WTC11 (cell line): ENCODE measurements at regions not wholly inside any gene's neighbourhood (a gene's known extent, or its start where the extent isn't known, plus 50 kb on each side); places are given as distances from the start of the nearest gene placed in this dataset.

Source experiments
- ATAC-seq: fragments of 200-7000 bp; cut with Tn5 transposase; 2 replicates; pipeline ENCODE4 v1.10.0; 2021; ENCODE audit warnings: mild to moderate bottlenecking, moderate library complexity
- CTCF ChIA-PET: fragments of 300-600 bp; sonication (Branson Sonifier 250); formaldehyde crosslinking; loops from one replicate; lab custom pipeline; 2021; ENCODE audit warnings: antibody characterized with exemption; lab: Charles Lee
- POLR2A ChIA-PET: fragments of 350-600 bp; sonication (Branson Sonifier 250); formaldehyde crosslinking; loops from one replicate; lab custom pipeline; 2021; ENCODE audit warnings: antibody characterized with exemption; lab: Charles Lee
- DNase-seq: peaks from one replicate; pipeline ENCODE4 v3.0.0; 2021; ENCODE audit warnings: low spot score
- H3K27ac Mint-ChIP-seq: 2 replicates; pipeline ENCODE4 v1.8.0; 2021; ENCODE audit warnings: mixed read lengths
- H3K27me3 Mint-ChIP-seq: 2 replicates; pipeline ENCODE4 v1.8.0; 2021; ENCODE audit warnings: low read depth, mild to moderate bottlenecking, moderate library complexity, mixed read lengths
- H3K36me3 Mint-ChIP-seq: 2 replicates; pipeline ENCODE4 v1.8.0; 2021; ENCODE audit warnings: mixed read lengths
- H3K4me1 Mint-ChIP-seq: 2 replicates; pipeline ENCODE4 v1.8.0; 2022; ENCODE audit warnings: mixed read lengths
- H3K4me3 Mint-ChIP-seq: 2 replicates; pipeline ENCODE4 v1.8.0; 2021; ENCODE audit warnings: mild to moderate bottlenecking, moderate library complexity, mixed read lengths
- H3K9me3 Mint-ChIP-seq: 2 replicates; pipeline ENCODE4 v1.8.0; 2021; ENCODE audit warnings: mixed read lengths
- FOXK1 ChIP-seq: sonication (generic); formaldehyde crosslinking; IDR thresholded peaks from 2 replicates; pipeline ENCODE4 v1.8.0; 2022; ENCODE audit warnings: mild to moderate bottlenecking, moderate library complexity, missing genetic modification reagents
- FOXP1 ChIP-seq: sonication (generic); formaldehyde crosslinking; IDR thresholded peaks from 2 replicates; pipeline ENCODE4 v1.8.0; 2022; ENCODE audit warnings: missing genetic modification reagents, mild to moderate bottlenecking, moderate library complexity, borderline replicate concordance
- JAZF1 ChIP-seq: fragments of 250-450 bp; sonication (Bioruptor Pico); IDR thresholded peaks from 2 replicates; pipeline ENCODE4 v1.9.0; 2021; ENCODE audit warnings: moderate library complexity, mild to moderate bottlenecking, inconsistent platforms
- NR1H2 ChIP-seq: sonication (generic); formaldehyde crosslinking; IDR thresholded peaks from 2 replicates; pipeline ENCODE4 v1.9.0; 2021; ENCODE audit warnings: mild to moderate bottlenecking, moderate library complexity, missing genetic modification reagents
- NR3C1 ChIP-seq: sonication (generic); formaldehyde crosslinking; conservative IDR thresholded peaks from 2 replicates; pipeline ENCODE4 v1.8.1; 2023; ENCODE audit warnings: low read depth, mild to moderate bottlenecking, missing genetic modification reagents
- PREB ChIP-seq: sonication (generic); formaldehyde crosslinking; IDR thresholded peaks from 2 replicates; pipeline ENCODE4 v1.8.1; 2022; ENCODE audit warnings: mild to moderate bottlenecking, missing genetic modification reagents, moderate library complexity, borderline replicate concordance
- SMAD4 ChIP-seq: sonication (generic); formaldehyde crosslinking; IDR thresholded peaks from 2 replicates; pipeline ENCODE4 v1.8.0; 2022; ENCODE audit warnings: mild to moderate bottlenecking, missing genetic modification reagents
- ZBTB43 ChIP-seq: sonication (generic); formaldehyde crosslinking; IDR thresholded peaks from 2 replicates; pipeline ENCODE4 v1.8.1; 2023; ENCODE audit warnings: mild to moderate bottlenecking, missing genetic modification reagents
- ZNF416 ChIP-seq: fragments of 250-450 bp; sonication (Bioruptor Pico); IDR thresholded peaks from 2 replicates; pipeline ENCODE4 v1.9.0; 2021; ENCODE audit warnings: mild to moderate bottlenecking, inconsistent platforms
- TF ChIP-seq, protein P1 (sequence below): fragments of 250-450 bp; sonication (Bioruptor Pico); conservative IDR thresholded peaks from 2 replicates; pipeline ENCODE4 v1.9.0; 2021; ENCODE audit warnings: mild to moderate bottlenecking
- TF ChIP-seq, protein P2 (sequence below): sonication (generic); formaldehyde crosslinking; IDR thresholded peaks from 2 replicates; pipeline ENCODE4 v1.8.0; 2022; ENCODE audit warnings: mild to moderate bottlenecking, missing genetic modification reagents
- TF ChIP-seq, protein P3 (sequence below): sonication (generic); formaldehyde crosslinking; IDR thresholded peaks from 2 replicates; pipeline ENCODE4 v1.8.0; 2023; ENCODE audit warnings: mild to moderate bottlenecking, missing genetic modification reagents
- TF ChIP-seq, protein P4 (sequence below): sonication (generic); formaldehyde crosslinking; IDR thresholded peaks from 2 replicates; pipeline ENCODE4 v1.8.1; 2023; ENCODE audit warnings: mild to moderate bottlenecking, missing genetic modification reagents, moderate library complexity

- CTCF ChIA-PET = no interaction called here
- Mint-ChIP-seq H3K9me3 (0 out of 2 replicates have a peak, but pooled peaks cover 4% of the 10 kb centered on the region), H3K4me3 (no peak overlapping the region)
- TF ChIP-seq FOXK1 (CRISPR knock-in tag) (no peak), SMAD4 (CRISPR knock-in tag) (no peak), JAZF1 (CRISPR knock-in tag) (no peak)
- TF ChIP-seq, all 79 proteins: peak for 0
- Mint-ChIP-seq H3K36me3 (no peaks in the 10 kb centered on the region), H3K27me3 (no peaks in the 10 kb centered on the region), H3K27ac (no peak overlapping the region), H3K4me1 (peaks cover 8% of the 10 kb centered on the region)
- POLR2A ChIA-PET = no interaction called here
- ATAC-seq = no peak
- DNase-seq = no peak
Measured at GRCh38 chr12:88884600-88884999, 304.3 kb upstream of the KITLG start.

DNA sequence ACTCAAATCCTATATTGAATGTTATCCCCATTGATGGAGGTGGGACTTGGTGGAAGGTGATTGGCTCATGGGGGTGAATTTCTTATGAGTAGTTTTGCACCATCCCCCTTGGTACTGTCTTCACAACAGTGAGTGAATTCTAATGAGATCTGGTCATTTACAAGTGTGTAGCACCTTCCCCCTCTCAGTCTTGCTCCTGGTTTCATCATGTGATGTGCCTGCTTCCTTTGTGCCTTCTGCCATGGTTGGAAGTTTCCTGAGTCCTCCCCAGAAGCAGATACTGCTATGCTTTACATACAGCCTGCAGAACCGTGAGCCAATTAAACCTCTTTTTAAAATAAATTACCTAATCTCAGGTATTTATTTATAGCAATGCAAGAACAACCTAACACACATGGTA lies 302.4 kb upstream of the KITLG start:
- Mint-ChIP-seq H3K9me3 (0 out of 2 replicates have a peak, but pooled peaks cover 4% of the 10 kb centered on the region), H3K4me1 (peaks cover 8% of the 10 kb centered on the region), H3K27ac (no peak overlapping the region), H3K4me3 (no peak overlapping the region), H3K36me3 (no peaks in the 10 kb centered on the region), H3K27me3 (no peaks in the 10 kb centered on the region)
- no peak for DNase-seq
- ATAC-seq = no peak
- ChIA-PET CTCF (no interaction called here), POLR2A (no interaction called here)
- TF ChIP-seq JAZF1 (CRISPR knock-in tag) = no peak
- no peak for TF ChIP-seq NR1H2 (CRISPR knock-in tag)
- TF ChIP-seq, protein P1, sequence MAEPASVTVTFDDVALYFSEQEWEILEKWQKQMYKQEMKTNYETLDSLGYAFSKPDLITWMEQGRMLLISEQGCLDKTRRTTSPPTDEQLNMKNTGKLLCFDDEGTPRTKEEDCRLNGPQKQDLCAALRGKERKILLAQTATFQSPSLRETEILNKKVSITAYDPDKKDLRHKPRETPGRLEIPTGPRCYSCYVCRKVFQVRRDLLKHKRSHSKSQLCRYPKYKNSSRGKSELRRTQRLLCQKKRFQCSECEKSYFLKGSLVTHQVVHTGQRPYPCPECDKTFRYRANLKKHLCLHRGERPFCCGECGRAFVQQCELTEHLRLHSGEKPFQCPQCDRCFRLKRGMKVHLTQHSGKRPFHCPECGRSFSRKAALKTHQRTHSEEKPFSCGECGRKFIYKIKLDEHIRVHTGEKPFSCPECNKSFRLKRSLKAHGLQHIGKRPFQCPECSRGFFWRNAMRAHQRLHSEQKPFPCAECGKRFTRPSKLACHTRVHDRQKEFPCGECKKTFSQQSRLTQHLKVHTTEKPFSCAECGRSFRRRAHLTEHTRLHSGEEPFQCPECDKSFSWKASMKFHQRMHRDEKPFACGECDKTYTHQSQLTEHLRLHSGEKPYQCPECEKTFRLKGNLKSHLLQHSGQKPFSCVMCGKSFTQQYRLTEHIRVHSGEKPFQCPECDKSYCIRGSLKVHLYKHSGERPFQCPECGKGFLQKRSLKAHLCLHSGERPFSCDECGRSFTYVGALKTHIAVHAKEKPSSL (CRISPR knock-in tag) = no peak
- no peak for TF ChIP-seq ZBTB43 (CRISPR knock-in tag)
- TF ChIP-seq, protein P2, sequence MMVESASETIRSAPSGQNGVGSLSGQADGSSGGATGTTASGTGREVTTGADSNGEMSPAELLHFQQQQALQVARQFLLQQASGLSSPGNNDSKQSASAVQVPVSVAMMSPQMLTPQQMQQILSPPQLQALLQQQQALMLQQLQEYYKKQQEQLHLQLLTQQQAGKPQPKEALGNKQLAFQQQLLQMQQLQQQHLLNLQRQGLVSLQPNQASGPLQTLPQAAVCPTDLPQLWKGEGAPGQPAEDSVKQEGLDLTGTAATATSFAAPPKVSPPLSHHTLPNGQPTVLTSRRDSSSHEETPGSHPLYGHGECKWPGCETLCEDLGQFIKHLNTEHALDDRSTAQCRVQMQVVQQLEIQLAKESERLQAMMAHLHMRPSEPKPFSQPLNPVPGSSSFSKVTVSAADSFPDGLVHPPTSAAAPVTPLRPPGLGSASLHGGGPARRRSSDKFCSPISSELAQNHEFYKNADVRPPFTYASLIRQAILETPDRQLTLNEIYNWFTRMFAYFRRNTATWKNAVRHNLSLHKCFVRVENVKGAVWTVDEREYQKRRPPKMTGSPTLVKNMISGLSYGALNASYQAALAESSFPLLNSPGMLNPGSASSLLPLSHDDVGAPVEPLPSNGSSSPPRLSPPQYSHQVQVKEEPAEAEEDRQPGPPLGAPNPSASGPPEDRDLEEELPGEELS (CRISPR knock-in tag) = no peak
- TF ChIP-seq FOXP1 (CRISPR knock-in tag) = no peak
- no peak for TF ChIP-seq NR3C1 (CRISPR knock-in tag)
- TF ChIP-seq, protein P3, sequence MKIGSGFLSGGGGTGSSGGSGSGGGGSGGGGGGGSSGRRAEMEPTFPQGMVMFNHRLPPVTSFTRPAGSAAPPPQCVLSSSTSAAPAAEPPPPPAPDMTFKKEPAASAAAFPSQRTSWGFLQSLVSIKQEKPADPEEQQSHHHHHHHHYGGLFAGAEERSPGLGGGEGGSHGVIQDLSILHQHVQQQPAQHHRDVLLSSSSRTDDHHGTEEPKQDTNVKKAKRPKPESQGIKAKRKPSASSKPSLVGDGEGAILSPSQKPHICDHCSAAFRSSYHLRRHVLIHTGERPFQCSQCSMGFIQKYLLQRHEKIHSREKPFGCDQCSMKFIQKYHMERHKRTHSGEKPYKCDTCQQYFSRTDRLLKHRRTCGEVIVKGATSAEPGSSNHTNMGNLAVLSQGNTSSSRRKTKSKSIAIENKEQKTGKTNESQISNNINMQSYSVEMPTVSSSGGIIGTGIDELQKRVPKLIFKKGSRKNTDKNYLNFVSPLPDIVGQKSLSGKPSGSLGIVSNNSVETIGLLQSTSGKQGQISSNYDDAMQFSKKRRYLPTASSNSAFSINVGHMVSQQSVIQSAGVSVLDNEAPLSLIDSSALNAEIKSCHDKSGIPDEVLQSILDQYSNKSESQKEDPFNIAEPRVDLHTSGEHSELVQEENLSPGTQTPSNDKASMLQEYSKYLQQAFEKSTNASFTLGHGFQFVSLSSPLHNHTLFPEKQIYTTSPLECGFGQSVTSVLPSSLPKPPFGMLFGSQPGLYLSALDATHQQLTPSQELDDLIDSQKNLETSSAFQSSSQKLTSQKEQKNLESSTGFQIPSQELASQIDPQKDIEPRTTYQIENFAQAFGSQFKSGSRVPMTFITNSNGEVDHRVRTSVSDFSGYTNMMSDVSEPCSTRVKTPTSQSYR (CRISPR knock-in tag) = no peak
- TF ChIP-seq, protein P4, sequence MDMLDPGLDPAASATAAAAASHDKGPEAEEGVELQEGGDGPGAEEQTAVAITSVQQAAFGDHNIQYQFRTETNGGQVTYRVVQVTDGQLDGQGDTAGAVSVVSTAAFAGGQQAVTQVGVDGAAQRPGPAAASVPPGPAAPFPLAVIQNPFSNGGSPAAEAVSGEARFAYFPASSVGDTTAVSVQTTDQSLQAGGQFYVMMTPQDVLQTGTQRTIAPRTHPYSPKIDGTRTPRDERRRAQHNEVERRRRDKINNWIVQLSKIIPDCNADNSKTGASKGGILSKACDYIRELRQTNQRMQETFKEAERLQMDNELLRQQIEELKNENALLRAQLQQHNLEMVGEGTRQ (CRISPR knock-in tag) = no peak
- TF ChIP-seq PREB (CRISPR knock-in tag) = no peak
- no peak for TF ChIP-seq ZNF416 (CRISPR knock-in tag)
